ENCODE measurements at regions not wholly inside any gene's neighbourhood (a gene's known extent, or its start where the extent isn't known, plus 50 kb on each side); places are given as distances from the start of the nearest gene placed in this dataset.
"Not testable (repeated sequence)": the region's sequence is repeated elsewhere in the genome, so short reads cannot be mapped to it uniquely, and the experiment has no call there.

DNA sequence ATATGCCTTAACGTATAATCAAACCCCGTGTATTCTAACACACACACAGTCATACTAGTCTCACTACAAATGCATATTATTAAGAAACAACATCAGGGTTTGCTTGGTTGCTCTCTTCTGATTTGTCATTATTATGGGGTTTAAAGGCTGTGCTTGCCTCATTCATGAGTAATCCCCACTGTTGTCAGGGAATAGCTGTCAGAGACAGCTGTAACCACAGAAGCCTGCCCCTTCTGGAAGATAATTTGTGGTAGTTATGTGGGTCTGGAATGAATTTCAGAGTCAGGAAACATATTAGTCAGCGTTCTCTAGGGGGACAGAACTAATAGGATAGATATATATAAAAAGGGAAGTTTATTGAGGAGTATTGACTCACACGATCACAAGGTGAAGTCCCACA lies 456.9 kb upstream of the TMEM132C start:
- Mint-ChIP-seq H3K4me3 (no peak overlapping the region), H3K27me3 (no peaks in the 10 kb centered on the region), H3K9me3 (peaks cover 8% of the 10 kb centered on the region), H3K27ac (no peak overlapping the region), H3K4me1 (ENCODE audit: low read depth) (no peaks in the 10 kb centered on the region), H3K36me3 (ENCODE audit: low read depth) (no peaks in the 10 kb centered on the region)
- DNase-seq = no peak
- intact Hi-C loops (cut with micrococcal nuclease) = no loop called here
- no peak for TF ChIP-seq CTCF (IDR thresholded peaks at IDR 0.05)
- POLR2A ChIA-PET = interaction anchor here (0.7 kb wide), 1 partner anchor 110 kb away, joined by 3 read pairs; no protein-coding TSS in a partner anchor
- CTCF ChIA-PET = no interaction called here
- no peak for ATAC-seq

DNA sequence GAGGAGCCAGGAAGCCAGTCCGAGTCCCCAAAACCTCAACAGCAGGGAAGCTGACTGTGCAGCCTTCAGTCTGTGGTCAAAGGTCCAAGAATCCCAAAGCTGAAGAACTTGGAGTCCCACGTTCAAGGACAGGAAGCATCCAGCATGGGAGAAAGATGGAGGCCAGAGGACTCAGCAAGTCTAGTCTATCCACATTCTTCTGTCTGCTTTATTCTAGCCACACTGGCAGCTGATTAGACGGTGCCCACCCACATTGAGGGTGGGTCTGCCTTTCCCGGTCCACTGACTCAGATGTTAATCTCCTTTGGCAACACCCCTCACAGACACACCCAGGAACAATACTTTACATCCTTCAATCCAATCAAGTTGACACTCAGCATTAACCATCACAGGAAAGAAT lies 456.5 kb upstream of the TMEM132C start:
- H3K27ac Mint-ChIP-seq; intact Hi-C loops (cut with micrococcal nuclease); H3K4me3 Mint-ChIP-seq; DNase-seq; ATAC-seq; H3K36me3 Mint-ChIP-seq (ENCODE audit: low read depth); H3K27me3 Mint-ChIP-seq; CTCF ChIA-PET; H3K4me1 Mint-ChIP-seq (ENCODE audit: low read depth); H3K9me3 Mint-ChIP-seq: not testable (repeated sequence)
- POLR2A ChIA-PET = interaction anchor here (0.7 kb wide), 1 partner anchor 110 kb away, joined by 3 read pairs; no protein-coding TSS in a partner anchor

DNA sequence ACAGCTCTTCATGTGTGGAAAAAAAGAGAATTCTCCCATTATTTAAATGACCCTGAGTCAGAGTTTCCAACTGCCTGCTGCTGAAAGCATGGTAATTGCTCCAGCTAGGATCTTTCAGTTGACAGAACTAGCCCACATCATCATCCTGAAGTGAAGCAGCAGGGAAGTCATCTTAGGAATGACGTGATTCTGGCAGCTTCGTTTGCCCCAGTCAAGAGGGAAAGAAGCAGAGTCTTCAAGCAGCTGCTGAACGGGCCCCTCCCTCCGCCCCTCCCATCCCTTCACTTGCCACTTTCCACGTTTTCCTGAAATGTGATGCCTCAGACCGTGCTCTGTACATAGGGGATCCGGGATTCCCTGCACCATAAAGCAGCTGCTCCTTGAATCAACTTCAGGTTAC lies 455.0 kb upstream of the TMEM132C start:
- ChIA-PET POLR2A (no interaction called here), CTCF (no interaction called here)
- Mint-ChIP-seq H3K4me3 (no peak overlapping the region), H3K36me3 (ENCODE audit: low read depth) (no peaks in the 10 kb centered on the region), H3K9me3 (peaks cover 8% of the 10 kb centered on the region), H3K27ac (no peak overlapping the region), H3K27me3 (no peaks in the 10 kb centered on the region), H3K4me1 (ENCODE audit: low read depth) (no peaks in the 10 kb centered on the region)
- ATAC-seq = no peak
- DNase-seq = no peak
- TF ChIP-seq CTCF (IDR thresholded peaks at IDR 0.05) = no peak
- intact Hi-C loops (cut with micrococcal nuclease) = no loop called here

- H3K4me1 Mint-ChIP-seq (ENCODE audit: low read depth) = no peaks in the 10 kb centered on the region
- no peaks in the 10 kb centered on the region for H3K27me3 Mint-ChIP-seq
- intact Hi-C loops (cut with micrococcal nuclease) = no loop called here
- no peaks in the 10 kb centered on the region for H3K36me3 Mint-ChIP-seq (ENCODE audit: low read depth)
- H3K27ac Mint-ChIP-seq = no peak overlapping the region
- ChIA-PET CTCF (no interaction called here), POLR2A (no interaction called here)
- ATAC-seq (no peak), DNase-seq (no peak)
- TF ChIP-seq CTCF (IDR thresholded peaks at IDR 0.05) = no peak
- H3K9me3 Mint-ChIP-seq = peaks cover 8% of the 10 kb centered on the region
- no peak overlapping the region for H3K4me3 Mint-ChIP-seq
Measured at GRCh38 chr12:127813147-127813546, 453.8 kb upstream of the TMEM132C start.

GRCh38 chr12:127819056-127819455 lies 447.9 kb upstream of the TMEM132C start:
- DNase-seq = no peak
- H3K36me3 Mint-ChIP-seq (ENCODE audit: low read depth) = no peaks in the 10 kb centered on the region
- ATAC-seq = no peak
- intact Hi-C loops (cut with micrococcal nuclease) = no loop called here
- TF ChIP-seq CTCF (IDR thresholded peaks at IDR 0.05) = no peak
- POLR2A ChIA-PET = no interaction called here
- CTCF ChIA-PET = no interaction called here
- no peak overlapping the region for H3K4me3 Mint-ChIP-seq
- no peak overlapping the region for H3K27ac Mint-ChIP-seq
- H3K27me3 Mint-ChIP-seq = no peaks in the 10 kb centered on the region
- no peaks in the 10 kb centered on the region for H3K9me3 Mint-ChIP-seq
- no peaks in the 10 kb centered on the region for H3K4me1 Mint-ChIP-seq (ENCODE audit: low read depth)

DNA sequence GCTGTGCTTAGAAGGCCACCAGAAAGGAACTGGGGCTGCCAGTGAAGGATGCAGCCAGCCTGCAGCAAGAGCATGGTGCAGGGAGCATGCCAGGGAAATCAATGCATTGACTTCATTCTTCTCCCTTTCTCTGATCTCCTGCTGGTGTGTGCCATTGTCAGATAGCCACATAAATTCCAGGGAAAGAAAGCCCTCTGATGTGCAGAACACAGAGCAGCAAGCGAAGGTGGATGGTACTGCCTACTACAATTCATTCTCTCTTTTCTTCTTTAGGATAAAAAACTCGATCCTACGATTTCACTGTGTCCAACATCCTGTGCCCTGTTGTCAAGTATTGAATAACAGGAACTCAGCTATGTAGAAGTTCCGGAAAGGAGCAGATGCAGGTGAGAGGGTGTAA lies 446.7 kb upstream of the TMEM132C start:
- intact Hi-C loops (cut with micrococcal nuclease) = no loop called here
- ChIA-PET POLR2A (no interaction called here), CTCF (interaction anchor here (0.6 kb wide), 1 partner anchor 9 kb away, joined by 3 read pairs; no protein-coding TSS in a partner anchor)
- no peaks in the 10 kb centered on the region for H3K36me3 Mint-ChIP-seq (ENCODE audit: low read depth)
- no peak overlapping the region for H3K27ac Mint-ChIP-seq
- TF ChIP-seq CTCF (IDR thresholded peaks at IDR 0.05) = no peak
- peaks cover 4% of the 10 kb centered on the region for H3K9me3 Mint-ChIP-seq
- H3K27me3 Mint-ChIP-seq = no peaks in the 10 kb centered on the region
- no peak for DNase-seq
- H3K4me1 Mint-ChIP-seq (ENCODE audit: low read depth) = no peaks in the 10 kb centered on the region
- no peak for ATAC-seq
- H3K4me3 Mint-ChIP-seq = no peak overlapping the region
